Cardiac muscle cell (in vitro differentiated cells and primary cell): ENCODE measurements at regions not wholly inside any gene's neighbourhood (a gene's known extent, or its start where the extent isn't known, plus 50 kb on each side); places are given as distances from the start of the nearest gene placed in this dataset.
"Not testable (repeated sequence)": the region's sequence is repeated elsewhere in the genome, so short reads cannot be mapped to it uniquely, and the experiment has no call there.

Source experiments
- DNase-seq, 2 donors: peaks; one replicate each; pipeline versions ENCODE4 v3.0.0 to v3.0.0-alpha.2; 2010 to 2017; ENCODE audit warnings: low read depth in 1 of 2, low spot score in 1 of 2
- H3K27ac ChIP-seq: fragments of 200-600 bp; sonication (generic); 2 replicates; pipeline ENCODE4 v1.5.1; 2016
- H3K27me3 ChIP-seq: fragments of 200-600 bp; sonication (generic); 2 replicates; pipeline ENCODE4 v1.6.0; 2016; ENCODE audit warnings: control low read depth
- H3K36me3 ChIP-seq: fragments of 200-600 bp; sonication (generic); 2 replicates; pipeline ENCODE4 v1.5.1; 2016; ENCODE audit warnings: control low read depth
- H3K4me1 ChIP-seq: fragments of 200-600 bp; sonication (generic); 2 replicates; pipeline ENCODE4 v1.8.1; 2017; ENCODE audit warnings: low read depth, mild to moderate bottlenecking, mixed run types
- H3K4me3 ChIP-seq: fragments of 200-600 bp; sonication (generic); 2 replicates; pipeline ENCODE4 v1.5.1; 2016; ENCODE audit warnings: mild to moderate bottlenecking
- H3K9me3 ChIP-seq: fragments of 200-600 bp; sonication (generic); 2 replicates; pipeline ENCODE4 v1.5.1; 2017; ENCODE audit warnings: low read depth, mild to moderate bottlenecking, control low read depth
- TF ChIP-seq, protein P1 (sequence below): IDR thresholded peaks from 2 replicates; pipeline ENCODE4 v1.5.1; 2012; ENCODE audit warnings: low read depth, mild to moderate bottlenecking, low read length

DNA sequence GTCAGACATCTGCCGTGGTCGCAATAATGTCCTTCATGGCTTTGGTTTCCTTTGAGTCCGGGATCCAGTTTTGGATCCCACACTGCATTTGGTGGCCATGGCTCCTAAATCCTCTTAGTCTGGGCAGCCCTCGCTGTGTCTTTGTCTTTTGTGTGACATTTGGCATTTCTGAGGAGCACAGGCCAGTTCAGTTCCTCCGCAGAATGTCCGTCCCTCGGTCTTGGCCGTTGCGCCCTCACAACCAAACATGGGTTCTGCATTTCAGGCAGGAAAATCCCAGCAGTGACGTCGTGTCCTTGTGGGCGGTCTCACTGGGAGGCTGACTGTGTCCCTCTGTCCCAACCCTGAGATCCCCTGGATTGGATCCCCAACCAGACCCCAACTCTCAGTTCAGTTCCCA is 172.9 kb upstream of the PPP1R26 start:
- no peak for DNase-seq
- Histone ChIP-seq H3K27ac (no peak overlapping the region), H3K36me3 (no peaks in the 10 kb centered on the region), H3K9me3 (no peaks in the 10 kb centered on the region), H3K4me1 (no peaks in the 10 kb centered on the region), H3K4me3 (no peak overlapping the region), H3K27me3 (no peaks in the 10 kb centered on the region)
- TF ChIP-seq, protein P1, sequence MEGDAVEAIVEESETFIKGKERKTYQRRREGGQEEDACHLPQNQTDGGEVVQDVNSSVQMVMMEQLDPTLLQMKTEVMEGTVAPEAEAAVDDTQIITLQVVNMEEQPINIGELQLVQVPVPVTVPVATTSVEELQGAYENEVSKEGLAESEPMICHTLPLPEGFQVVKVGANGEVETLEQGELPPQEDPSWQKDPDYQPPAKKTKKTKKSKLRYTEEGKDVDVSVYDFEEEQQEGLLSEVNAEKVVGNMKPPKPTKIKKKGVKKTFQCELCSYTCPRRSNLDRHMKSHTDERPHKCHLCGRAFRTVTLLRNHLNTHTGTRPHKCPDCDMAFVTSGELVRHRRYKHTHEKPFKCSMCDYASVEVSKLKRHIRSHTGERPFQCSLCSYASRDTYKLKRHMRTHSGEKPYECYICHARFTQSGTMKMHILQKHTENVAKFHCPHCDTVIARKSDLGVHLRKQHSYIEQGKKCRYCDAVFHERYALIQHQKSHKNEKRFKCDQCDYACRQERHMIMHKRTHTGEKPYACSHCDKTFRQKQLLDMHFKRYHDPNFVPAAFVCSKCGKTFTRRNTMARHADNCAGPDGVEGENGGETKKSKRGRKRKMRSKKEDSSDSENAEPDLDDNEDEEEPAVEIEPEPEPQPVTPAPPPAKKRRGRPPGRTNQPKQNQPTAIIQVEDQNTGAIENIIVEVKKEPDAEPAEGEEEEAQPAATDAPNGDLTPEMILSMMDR: no peak

DNA sequence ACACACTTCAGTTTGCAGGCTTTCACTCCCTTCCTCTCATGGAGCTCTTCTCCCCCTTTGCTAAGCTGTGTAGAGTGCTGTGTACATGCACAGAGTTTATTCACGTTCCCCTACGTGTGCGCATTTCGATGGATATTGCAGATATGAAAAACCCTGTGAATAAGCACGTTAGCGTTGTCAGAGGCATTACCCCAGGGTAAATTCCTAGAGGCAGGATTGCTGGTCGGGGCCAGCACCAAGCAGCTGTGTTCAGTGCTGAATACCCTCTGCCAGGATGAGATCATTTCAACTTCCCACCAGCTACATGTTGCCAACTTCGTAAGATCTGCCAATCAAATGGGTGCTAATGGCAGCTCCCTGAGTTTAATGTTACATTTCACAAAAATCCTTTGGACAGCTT is 172.3 kb upstream of the PPP1R26 start:
- no peaks in the 10 kb centered on the region for H3K36me3 ChIP-seq
- no peak overlapping the region for H3K27ac ChIP-seq
- H3K4me3 ChIP-seq: no peak overlapping the region
- H3K9me3 ChIP-seq: no peaks in the 10 kb centered on the region
- TF ChIP-seq, protein P1: no peak
- H3K4me1 ChIP-seq: no peaks in the 10 kb centered on the region
- DNase-seq: no peak
- no peaks in the 10 kb centered on the region for H3K27me3 ChIP-seq

DNA sequence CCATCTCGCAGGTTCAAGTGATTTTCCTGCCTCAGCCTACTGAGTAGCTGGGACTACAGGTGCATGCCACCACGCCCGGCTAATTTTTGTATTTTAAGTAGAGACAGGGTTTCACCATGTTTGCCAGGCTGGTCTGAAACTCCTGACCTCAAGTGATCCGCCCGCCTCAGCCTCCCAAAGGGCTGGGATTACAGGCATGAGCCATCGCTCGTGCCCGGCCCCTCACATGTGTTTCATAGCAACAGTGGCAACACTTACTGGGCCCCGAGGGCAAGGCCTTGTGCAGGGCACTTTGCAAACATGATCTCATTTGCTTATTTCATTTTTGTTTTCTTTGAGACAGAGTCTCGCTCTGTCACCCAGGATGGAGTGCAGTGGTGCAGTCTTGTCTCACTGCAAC is 171.7 kb upstream of the PPP1R26 start:
- not testable (repeated sequence) for H3K4me1 ChIP-seq, DNase-seq, H3K4me3 ChIP-seq, H3K9me3 ChIP-seq, H3K36me3 ChIP-seq, H3K27me3 ChIP-seq, H3K27ac ChIP-seq

DNA sequence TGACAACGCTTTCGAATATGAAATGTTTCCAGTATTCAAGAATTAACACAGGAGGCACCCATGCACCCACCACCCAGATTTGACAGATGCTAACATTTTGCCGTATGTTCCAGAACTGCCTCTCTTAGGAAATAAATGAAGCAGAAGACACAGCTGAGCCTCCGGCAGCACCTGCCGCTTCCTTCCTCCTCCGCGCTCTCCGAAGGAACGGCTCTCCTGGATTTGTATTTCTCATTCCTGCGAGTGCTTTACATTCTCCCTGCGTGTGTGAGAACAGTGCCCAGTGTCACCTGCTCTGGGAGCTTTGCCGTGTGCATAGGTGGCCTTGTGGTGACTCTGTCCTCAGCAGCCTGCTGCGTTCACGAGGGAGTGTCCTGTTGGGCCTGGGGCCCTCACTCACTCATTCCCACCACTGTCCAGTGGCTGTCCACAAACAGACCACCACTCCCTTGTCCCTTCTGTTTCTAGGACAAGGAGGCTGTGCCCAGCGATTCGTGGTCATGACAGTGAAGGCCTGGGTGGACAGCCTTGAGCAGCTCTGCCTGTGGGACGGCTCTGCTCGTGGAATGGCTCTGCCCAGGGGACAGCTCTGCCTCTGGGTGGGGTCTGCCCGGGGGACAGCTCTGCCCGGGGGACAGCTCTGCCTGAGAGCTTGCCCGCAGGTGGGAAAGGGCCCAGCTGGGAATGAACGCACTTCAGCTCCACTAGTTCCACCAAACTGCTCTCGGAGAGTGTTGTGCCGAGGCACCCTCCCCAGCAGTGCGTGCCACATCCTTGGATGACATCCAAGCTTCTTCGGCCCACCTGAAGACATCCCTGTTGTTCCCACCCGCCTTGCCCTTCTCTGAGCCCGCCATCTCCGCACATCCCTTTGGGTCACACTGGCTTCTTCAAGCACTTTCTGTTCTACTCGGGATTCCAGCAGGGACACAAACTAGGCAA is 170.5 kb upstream of the PPP1R26 start:
- Histone ChIP-seq H3K36me3 (no peaks in the 10 kb centered on the region), H3K4me3 (no peak overlapping the region), H3K4me1 (no peaks in the 10 kb centered on the region), H3K9me3 (no peaks in the 10 kb centered on the region), H3K27me3 (no peaks in the 10 kb centered on the region), H3K27ac (no peak overlapping the region)
- DNase-seq: no peak
- TF ChIP-seq, protein P1: no peak

DNA sequence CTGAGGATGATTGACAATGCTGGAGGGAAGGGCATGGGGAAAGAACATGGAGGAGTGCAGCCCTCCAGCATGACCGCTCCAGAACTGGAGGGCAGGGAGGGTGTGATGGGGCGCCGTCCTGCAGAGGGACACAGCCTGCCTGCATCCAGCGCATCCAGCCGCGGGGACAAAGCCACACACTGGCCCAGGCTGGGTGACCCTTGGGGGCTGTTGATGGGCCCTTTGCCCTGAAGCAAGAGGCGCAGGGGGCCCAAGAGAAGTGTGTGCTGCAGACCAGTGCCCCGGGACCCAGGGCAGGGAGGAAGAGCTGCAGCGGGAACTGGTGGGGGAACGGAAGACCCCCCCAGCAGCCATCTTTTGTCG is 169.8 kb upstream of the PPP1R26 start:
- H3K4me1 ChIP-seq: no peaks in the 10 kb centered on the region
- no peak overlapping the region for H3K27ac ChIP-seq
- DNase-seq: no peak
- H3K36me3 ChIP-seq: no peaks in the 10 kb centered on the region
- no peaks in the 10 kb centered on the region for H3K27me3 ChIP-seq
- H3K9me3 ChIP-seq: no peaks in the 10 kb centered on the region
- no peak overlapping the region for H3K4me3 ChIP-seq
- TF ChIP-seq, protein P1: no peak

DNA sequence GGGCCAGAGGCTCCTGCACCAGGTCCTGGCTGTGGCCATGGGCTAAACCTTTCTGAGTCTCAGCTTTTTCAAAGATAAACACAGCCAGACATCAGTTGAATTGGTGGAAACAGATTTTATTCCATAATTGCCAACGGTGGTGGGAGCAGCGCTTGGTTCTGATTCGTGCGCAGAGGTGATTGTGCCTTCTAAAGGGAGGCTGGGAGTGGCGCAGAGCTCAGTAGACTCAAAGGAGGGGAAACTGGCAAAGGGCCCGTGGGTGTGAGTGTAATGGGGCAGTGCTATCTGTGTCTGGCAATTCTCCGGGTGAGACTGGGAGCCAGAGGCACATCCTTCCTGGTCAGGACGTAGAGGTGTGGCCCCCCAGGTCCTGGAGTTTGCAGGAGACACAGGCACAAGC is 169.4 kb upstream of the PPP1R26 start:
- H3K27me3 ChIP-seq: no peaks in the 10 kb centered on the region
- H3K4me3 ChIP-seq: no peak overlapping the region
- TF ChIP-seq, protein P1: no peak
- no peak for DNase-seq
- no peaks in the 10 kb centered on the region for H3K36me3 ChIP-seq
- no peaks in the 10 kb centered on the region for H3K9me3 ChIP-seq
- no peak overlapping the region for H3K27ac ChIP-seq
- no peaks in the 10 kb centered on the region for H3K4me1 ChIP-seq
